Tibial nerve (tissue), 4 donors: ENCODE measurements at regions not wholly inside any gene's neighbourhood (a gene's known extent, or its start where the extent isn't known, plus 50 kb on each side); places are given as distances from the start of the nearest gene placed in this dataset.

Source experiments
- DNase-seq, 2 donors: peaks; one replicate each; pipeline ENCODE4 v3.0.0-alpha.2; 2019; ENCODE audit warnings: low spot score in 2 of 2
- H3K27ac ChIP-seq, 4 donors: fragments of 200-600 bp; sonication (generic) in 3 of 4; one replicate each; pipeline ENCODE4 v1.5.1; 2017 to 2019; ENCODE audit warnings: mild to moderate bottlenecking in 1 of 4
- H3K27me3 ChIP-seq, 2 donors: fragments of 200-600 bp; sonication (generic) in 1 of 2; one replicate each; pipeline versions ENCODE4 v1.5.1 to v1.6.0; 2017 to 2019
- H3K36me3 ChIP-seq, 3 donors: fragments of 200-600 bp; sonication (generic); one replicate each; pipeline ENCODE4 v1.5.1; 2018 to 2019
- H3K4me1 ChIP-seq, 4 donors: fragments of 200-600 bp; sonication (generic) in 3 of 4; one replicate each; pipeline ENCODE4 v1.5.1; 2017 to 2019
- H3K4me3 ChIP-seq, 4 donors: fragments of 200-600 bp; sonication (generic) in 3 of 4; one replicate each; pipeline ENCODE4 v1.5.1; 2017 to 2019; ENCODE audit warnings: mild to moderate bottlenecking in 1 of 4, moderate library complexity in 1 of 4
- H3K9me3 ChIP-seq, 4 donors: fragments of 200-600 bp; sonication (generic) in 3 of 4; one replicate each; pipeline ENCODE4 v1.5.1; 2017 to 2019
- CTCF ChIP-seq, 5 experiments: fragments of 200-600 bp in 3 of 5; fragments of 450-650 bp in 2 of 5; sonication (generic) in 3 of 5; IDR thresholded peaks; one replicate each; pipeline ENCODE4 v1.5.1; 2016 to 2019; ENCODE audit warnings: antibody characterized with exemption in 5 of 5, mild to moderate bottlenecking in 3 of 5, moderate library complexity in 2 of 5
- EP300 ChIP-seq, 2 donors: sonication (generic); formaldehyde crosslinking; IDR thresholded peaks; one replicate each; pipeline ENCODE4 v1.6.1; 2017; ENCODE audit warnings: antibody characterized with exemption in 2 of 2, mild to moderate bottlenecking in 1 of 2
- POLR2A ChIP-seq, 2 donors: fragments of 450-650 bp; IDR thresholded peaks; one replicate each; pipeline ENCODE4 v1.6.1; 2017; ENCODE audit warnings: antibody characterized with exemption in 2 of 2, mild to moderate bottlenecking in 2 of 2, moderate library complexity in 2 of 2
- WGBS, 2 donors: methylation state at CpG; one replicate each; pipeline ENCODE4 v1.1.5; 2018; 5-methylcytosine and 5-hydroxymethylcytosine counted together

- DNase-seq: no peak
- no peaks in the 10 kb centered on the region for H3K36me3 ChIP-seq
These were observed 324.5 kb upstream of the GBE1 start for GRCh38 chr3:82085851-82086475.

GRCh38 chr3:82085356-82085755 is 323.9 kb upstream of the GBE1 start:
- no peaks in the 10 kb centered on the region for H3K36me3 ChIP-seq
- TF ChIP-seq EP300 (IDR thresholded peaks at IDR 0.05) (no peak), POLR2A (IDR thresholded peaks at IDR 0.05) (no peak), CTCF (IDR thresholded peaks at IDR 0.05) (no peak)
- H3K4me3 ChIP-seq: no peak overlapping the region
- DNase-seq: no peak
- no peaks in the 10 kb centered on the region for H3K9me3 ChIP-seq
- peaks cover 0 to 8% (median 0%) of the 10 kb centered on the region in 4 donors for H3K4me1 ChIP-seq
- 32% methylated on average over 3 of the region's 3 CpGs for WGBS, 2 donors
- H3K27me3 ChIP-seq: no peaks in the 10 kb centered on the region
- no peak overlapping the region for H3K27ac ChIP-seq

More at GRCh38 chr3:82085851-82086475, 324.5 kb upstream of the GBE1 start:
- TF ChIP-seq CTCF (IDR thresholded peaks at IDR 0.05) (no peak), POLR2A (IDR thresholded peaks at IDR 0.05) (no peak), EP300 (IDR thresholded peaks at IDR 0.05) (no peak)
- 66 to 70% methylated on average over 5 of the region's 5 CpGs for WGBS, 2 donors
- H3K4me3 ChIP-seq: no peak overlapping the region
- H3K9me3 ChIP-seq: no peaks in the 10 kb centered on the region
- H3K27me3 ChIP-seq: no peaks in the 10 kb centered on the region
- peaks cover 0 to 8% (median 0%) of the 10 kb centered on the region in 4 donors for H3K4me1 ChIP-seq
- no peak overlapping the region for H3K27ac ChIP-seq

- Histone ChIP-seq H3K27me3 (no peaks in the 10 kb centered on the region), H3K4me1 (peaks cover 0 to 8% (median 0%) of the 10 kb centered on the region in 4 donors), H3K27ac (no peak overlapping the region), H3K9me3 (no peaks in the 10 kb centered on the region), H3K36me3 (no peaks in the 10 kb centered on the region), H3K4me3 (no peak overlapping the region)
- WGBS, 2 donors: 41 to 44% methylated on average over 1 of the region's 1 CpG
- no peak for DNase-seq
- TF ChIP-seq EP300 (IDR thresholded peaks at IDR 0.05): no peak
- TF ChIP-seq CTCF (IDR thresholded peaks at IDR 0.05): no peak
- no peak for TF ChIP-seq POLR2A (IDR thresholded peaks at IDR 0.05)
These were observed 323.4 kb upstream of the GBE1 start for GRCh38 chr3:82084824-82085223.

DNA sequence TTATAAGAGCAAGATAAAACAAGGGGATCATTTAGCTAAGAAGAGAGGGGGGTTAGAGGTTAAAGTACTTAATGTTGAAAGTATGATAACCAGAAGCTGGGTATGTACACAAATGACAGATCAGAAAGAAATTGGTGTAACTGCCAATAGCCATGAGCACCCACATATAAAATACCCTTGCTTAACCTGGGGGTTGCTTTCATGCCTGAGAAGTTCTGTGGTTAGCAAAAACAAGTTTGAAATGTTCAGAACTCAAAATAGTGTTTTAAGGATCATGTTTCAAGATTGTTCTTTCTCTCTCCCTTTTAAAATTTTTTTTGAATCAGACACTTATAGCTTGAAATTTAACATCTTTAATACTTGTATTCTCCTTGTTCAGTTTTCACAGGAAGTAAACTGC is 321.4 kb upstream of the GBE1 start:
- no peak overlapping the region for H3K27ac ChIP-seq
- TF ChIP-seq POLR2A (IDR thresholded peaks at IDR 0.05) (no peak), EP300 (IDR thresholded peaks at IDR 0.05) (no peak), CTCF (IDR thresholded peaks at IDR 0.05) (no peak)
- peaks cover 0 to 8% (median 0%) of the 10 kb centered on the region in 4 donors for H3K4me1 ChIP-seq
- H3K4me3 ChIP-seq: no peak overlapping the region
- H3K36me3 ChIP-seq: no peaks in the 10 kb centered on the region
- H3K27me3 ChIP-seq: no peaks in the 10 kb centered on the region
- H3K9me3 ChIP-seq: no peaks in the 10 kb centered on the region
- DNase-seq: no peak

- no peak for DNase-seq
- H3K4me1 ChIP-seq: peaks cover 0 to 8% (median 0%) of the 10 kb centered on the region in 4 donors
- H3K36me3 ChIP-seq: no peaks in the 10 kb centered on the region
- 82 to 84% methylated on average over 2 of the region's 2 CpGs for WGBS, 2 donors
- no peaks in the 10 kb centered on the region for H3K27me3 ChIP-seq
- H3K27ac ChIP-seq: no peak overlapping the region
- TF ChIP-seq CTCF (IDR thresholded peaks at IDR 0.05) (no peak), POLR2A (IDR thresholded peaks at IDR 0.05) (no peak), EP300 (IDR thresholded peaks at IDR 0.05) (no peak)
- no peak overlapping the region for H3K4me3 ChIP-seq
- no peaks in the 10 kb centered on the region for H3K9me3 ChIP-seq
These were observed 319.9 kb upstream of the GBE1 start for GRCh38 chr3:82081351-82081750.
